LHCN-M2 (cell line): ENCODE measurements at regions not wholly inside any gene's neighbourhood (a gene's known extent, or its start where the extent isn't known, plus 50 kb on each side); places are given as distances from the start of the nearest gene placed in this dataset.

Experiments
- DNase-seq: peaks from one replicate; pipeline ENCODE4 v3.0.0-alpha.2; 2012; ENCODE audit warnings: low read depth

DNA sequence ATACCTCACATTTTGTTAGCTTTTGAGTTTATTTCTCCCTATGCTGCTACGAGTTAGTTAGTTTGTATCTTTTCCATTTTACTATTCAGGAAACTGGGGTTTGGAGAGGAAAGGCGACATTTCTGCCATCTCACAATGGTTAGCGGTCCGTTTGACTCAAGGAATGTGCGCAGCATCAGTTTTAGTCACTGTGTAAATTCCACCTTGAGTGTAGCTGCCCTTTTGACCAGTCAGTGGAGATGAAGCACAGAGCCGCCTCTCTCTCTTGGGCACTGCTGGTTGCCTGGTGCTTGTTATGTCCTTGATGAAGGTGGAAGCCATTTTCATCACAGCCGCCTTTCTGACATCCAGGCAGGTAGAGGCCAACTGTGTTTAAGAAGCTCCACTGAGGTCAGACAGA lies 185.5 kb downstream of the SCP2D1 start:
- DNase-seq: no peak

DNA sequence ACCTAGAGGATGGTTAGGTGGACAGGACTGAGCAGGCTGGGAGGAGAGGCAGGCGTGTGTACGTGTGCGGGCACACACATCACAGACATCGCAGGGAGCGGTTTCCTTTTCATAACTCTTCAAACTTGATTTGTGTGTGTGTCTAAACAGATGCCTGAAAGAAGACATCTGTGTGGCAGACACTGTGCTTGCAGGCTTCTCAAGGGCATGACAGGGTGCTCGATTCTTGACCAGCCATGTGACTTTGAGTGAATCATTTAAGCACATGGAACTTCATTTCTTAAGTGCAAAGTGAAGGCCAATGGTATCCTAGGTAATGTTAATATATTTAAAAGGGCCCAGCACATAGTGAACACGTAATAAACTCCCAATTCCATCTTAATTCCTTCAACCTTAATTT lies 186.5 kb downstream of the SCP2D1 start:
- no peak for DNase-seq

DNA sequence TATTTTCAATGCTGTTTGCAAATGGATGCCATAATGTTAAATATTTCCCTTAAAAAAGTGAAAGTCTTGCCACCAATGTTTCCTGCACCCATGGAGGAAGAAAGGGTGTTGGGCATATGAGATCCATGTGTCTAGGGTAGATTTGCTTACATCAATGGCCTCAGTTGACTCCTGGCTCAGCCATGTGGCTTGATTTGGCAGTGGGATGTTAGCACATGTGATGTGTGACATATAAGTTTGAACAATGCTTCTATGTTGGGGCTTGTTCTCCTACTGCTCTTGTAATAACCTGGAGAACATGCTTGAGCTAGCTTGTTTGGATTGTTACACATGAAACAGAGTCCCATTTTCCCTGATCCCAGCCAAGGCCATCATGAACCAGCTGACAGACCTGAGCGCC lies 187.6 kb downstream of the SCP2D1 start:
- no peak for DNase-seq

DNA sequence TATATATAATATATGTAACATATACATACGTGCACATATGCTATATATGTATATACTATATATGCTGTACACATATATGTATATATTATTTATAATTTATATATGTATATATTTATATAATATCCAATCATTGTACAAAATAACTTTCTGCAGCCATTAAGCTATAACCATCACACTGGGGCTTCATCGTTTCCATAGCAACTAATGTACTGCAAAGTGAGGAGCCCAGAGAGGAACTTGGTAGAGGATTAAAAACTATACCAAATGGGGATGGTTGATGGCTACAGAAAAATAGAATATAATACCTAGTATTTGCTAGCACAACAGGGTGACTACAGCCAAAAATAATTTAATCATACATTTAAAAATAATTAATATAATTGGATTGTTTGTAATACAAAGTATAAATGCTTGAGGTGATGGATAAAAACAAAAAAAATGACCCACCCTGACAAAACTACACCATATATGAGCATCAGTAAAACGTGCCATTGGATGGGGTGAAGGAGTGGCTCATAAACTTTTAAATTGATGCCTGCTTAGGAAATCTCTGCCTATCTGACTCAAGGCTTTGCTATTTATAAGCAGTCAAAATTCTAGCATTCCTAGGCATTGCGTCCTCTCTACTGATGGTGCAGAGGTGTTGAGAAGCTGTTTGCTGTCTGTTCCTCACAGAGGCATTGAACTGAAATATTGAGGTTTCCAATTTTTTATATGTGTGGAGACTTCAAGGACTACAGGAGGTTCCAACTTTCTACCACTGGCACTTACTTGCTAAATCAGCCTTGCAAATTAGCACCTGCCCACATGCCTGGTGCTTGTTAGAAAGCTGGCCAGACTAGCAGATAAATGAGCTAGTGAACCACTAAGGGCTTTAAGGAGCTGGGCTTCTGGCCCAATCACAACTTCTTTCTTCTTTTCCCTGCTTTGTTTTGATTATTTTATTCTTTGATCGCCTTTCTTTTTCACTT lies 190.1 kb downstream of the SCP2D1 start:
- DNase-seq: no peak

DNA sequence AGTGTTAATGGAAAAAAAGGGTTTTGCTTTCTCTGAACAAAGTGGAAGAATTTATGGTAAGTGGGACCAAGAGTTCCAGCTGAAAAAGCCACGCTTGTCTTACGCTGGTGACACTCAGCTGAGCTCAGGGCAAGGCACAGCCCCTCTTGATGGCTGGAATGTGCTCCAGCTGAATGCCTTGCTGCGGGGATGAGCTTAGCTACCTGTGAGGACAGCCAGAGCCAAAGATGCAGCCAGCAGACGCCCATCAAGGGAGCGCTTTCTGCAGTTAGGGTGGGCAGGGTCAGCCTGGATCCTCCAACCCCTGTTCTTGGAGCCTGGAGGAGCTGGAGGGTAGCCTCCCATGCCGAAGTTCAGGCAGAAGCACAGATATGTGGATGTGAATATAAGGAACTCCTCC lies 191.4 kb downstream of the SCP2D1 start:
- no peak for DNase-seq

DNA sequence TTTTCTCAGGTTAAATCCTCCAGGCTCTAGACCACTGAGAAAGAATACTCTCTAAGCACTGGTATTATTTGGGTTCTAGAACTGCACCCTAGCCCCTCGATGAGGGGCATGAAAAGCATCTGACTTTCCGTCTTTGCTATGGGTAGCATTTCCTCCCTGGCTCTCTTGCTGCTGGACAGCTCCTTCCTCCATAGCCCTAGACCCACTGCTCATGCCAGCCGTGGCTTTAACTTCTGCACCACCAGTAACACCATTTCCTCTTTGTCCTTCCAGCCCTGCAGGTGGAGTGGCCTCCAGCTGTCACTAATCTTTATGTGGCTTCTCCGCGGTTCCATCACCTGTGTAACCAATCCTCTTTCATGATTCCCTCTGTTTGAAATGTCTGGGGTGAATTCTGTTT lies 194.9 kb downstream of the SCP2D1 start:
- DNase-seq: no peak

DNA sequence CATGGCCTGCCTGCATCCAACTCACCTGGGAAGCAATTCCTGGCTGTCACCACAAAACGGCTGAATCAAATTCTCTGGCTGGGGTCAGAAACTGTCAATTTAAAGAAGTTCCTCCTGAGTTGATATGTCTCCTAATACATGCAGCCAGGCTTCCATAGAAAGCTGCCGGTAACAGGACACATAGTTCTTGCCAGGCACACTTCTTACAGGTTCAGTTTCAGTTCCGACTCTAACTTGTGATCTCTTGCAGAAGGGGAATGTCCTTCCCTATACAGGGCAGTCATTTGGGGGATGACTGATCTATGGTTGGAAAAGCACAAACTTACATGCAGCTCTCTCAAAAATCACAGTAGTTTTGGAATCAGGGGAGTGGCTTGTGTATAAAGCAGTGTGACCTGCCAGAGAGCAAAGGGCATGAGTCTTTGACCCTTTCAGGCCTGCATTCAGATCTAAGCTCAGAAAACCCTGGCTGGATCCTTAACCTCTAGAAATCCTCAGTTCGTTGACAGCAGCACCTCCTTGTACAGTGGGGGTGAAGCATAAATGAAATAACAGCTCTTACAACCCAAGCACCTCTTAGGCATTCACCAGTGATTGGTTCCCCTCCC lies 195.6 kb downstream of the SCP2D1 start:
- no peak for DNase-seq

DNA sequence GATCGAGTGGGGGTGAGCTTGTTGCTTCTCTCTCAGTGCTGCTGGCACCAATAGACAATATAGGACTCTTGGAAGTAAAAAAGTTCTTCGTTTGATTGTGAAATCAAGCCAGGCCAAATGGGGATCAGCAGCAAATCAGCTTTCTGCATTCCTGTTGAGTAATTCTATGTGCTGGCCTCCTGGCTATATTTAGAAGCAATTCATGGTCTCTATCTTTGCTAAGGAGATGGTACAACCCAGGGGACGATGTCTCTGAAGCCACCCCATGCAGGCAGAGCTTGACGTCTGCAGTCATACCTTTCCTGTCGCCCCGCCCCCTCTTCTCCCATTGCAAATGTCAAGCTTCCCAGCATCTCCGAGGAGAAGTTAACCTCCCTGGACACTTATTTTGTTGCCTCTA lies 199.1 kb downstream of the SCP2D1 start:
- DNase-seq: no peak

DNA sequence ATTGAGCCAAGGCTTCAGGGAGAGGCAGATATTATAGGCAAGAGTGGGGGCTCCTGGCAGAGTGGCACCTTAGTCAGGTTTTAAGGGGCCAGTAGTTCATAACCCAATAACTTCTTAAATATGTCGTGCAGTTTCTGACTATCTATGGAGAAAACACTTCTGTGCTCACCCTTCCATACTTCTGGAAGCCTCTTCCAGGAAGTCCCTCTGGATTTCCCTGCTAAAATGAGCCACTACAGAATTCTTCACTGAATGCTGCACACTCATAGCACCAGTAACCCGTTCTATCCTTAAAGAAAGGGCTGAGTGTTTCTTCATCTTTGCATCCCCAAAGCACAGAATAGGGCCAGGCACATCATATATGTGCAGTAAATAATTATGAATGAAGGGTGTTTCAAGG lies 198.5 kb upstream of the SLC24A3 start:
- DNase-seq: no peak

DNA sequence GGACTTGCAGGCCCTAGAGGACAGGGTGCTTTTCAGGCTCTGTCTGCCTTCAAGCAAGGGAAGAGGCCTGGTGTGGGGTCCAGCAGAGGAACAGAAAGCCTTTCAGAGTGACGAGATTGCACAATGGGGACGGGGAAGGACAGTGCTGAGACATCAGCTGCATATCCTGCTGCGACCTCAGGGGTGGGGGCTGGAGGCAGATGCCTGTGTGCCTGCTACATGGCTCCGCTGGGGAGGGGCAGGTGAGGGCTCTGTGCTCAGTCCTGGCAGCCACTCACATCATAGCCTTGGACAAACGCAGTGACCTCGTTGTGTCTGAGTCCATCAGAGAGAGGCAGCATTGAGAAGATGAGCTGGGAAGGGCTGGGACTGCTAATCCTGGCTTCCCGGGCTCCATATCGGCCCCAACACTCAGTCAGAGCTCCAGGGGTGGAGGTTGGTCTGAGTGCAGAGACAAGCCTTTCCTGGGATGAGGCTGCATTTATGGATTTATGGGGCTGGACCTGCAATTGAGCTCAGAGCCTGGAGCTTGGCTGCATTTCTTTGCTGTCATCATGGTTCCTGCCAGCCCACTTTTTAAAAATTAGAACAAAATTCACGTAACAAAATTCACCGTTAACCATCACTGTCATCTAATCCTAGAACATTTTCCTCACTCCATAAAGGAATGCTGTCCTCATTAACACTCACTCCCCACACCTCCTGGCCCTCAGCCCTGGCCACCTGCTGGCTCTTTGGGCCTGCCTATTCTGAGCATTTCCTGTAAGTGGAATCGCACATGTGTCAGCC lies 196.9 kb upstream of the SLC24A3 start:
- DNase-seq: no peak

DNA sequence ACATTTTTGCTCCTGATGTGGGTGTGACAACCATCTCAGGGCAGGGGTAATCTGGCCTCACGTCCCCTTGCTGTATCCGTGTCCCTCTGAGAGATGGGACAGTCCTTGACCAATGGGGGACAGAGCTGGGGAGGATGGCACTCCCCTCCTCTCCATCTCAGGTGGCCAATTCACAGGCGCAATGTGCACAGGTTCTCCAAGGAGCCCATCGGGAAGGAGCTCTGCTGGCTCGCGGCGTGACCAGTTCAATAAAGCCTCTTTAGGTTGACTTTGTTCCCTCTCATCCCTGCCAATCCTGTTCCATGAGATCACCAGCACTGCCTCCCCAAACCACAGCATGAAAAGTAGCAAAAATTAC lies 196.3 kb upstream of the SLC24A3 start:
- no peak for DNase-seq

DNA sequence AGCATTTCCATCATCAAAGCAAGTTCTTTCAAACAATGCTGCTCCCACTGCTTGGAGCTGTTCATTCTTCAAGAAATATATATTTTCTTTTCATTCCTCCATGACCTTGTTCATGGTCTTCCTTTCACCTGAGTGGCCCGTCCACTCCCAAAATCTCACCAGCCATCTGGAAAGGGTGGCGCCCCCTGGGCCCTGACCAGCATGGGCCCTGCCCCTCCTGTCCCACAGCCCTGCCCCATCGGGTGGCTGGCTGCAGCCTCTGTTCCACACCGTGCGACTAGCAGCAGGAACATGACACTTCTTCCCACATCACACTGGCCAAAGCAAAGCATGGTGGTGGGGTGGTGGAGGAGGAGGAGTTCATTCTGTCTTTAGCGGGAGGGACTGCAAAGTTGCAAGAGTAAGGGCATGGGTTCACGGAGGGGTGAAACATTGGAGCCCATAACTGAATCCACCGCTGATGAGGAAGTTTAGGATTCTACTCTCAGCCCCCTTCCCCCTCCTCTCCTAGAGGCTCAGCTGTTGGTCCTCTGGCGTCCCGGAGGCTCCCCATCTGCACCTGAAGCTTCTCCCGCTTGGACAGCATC lies 195.2 kb upstream of the SLC24A3 start:
- DNase-seq: no peak

DNA sequence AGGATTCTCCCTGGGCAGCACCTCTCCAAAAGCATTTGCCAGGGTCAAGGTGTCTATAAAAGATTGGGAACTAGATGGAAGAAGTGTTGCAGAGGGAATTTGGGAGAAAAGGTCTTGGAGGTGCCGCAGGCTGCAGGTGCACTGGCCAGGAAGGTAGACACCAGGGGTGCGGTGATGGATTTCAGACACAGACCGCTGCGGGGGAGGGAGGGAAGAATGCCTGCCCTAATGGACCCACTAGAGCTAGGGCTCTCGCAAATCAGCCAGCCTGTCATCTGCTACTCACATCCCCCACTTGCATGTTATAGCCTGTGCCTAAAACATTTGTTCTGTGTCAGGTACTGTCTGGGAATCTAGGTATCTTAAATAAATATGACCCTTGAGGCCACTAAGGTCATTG lies 193.6 kb upstream of the SLC24A3 start:
- no peak for DNase-seq

DNA sequence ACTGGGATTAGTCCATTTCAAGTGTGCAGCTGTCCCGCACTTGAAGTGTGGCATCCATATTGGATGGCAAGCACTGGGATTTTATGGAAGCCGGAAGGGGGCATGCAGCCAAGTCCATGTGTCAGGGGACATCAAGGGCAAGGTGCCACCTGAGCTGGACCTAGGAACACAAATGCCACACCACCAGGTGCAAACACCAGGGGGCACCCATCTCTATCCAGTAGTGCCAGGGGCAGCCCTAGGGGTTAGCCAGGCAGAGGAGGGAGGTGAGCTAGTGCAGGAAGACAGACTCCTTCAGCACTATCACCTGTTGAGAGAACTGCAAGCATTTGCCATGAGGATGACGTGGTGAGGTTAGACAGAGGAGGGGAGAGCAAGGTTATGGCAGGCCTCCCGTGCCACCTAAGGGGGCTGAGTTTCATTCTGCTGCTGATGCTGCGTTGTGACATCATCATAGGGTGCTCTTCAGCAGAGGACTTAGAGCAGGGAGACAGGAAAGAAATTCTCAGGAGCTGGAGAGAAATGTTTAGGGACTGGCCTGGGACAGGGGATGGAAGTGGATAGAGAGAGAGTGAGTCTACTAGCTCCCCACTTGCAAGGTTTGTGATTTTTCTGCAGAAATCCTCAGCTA lies 192.6 kb upstream of the SLC24A3 start:
- no peak for DNase-seq

DNA sequence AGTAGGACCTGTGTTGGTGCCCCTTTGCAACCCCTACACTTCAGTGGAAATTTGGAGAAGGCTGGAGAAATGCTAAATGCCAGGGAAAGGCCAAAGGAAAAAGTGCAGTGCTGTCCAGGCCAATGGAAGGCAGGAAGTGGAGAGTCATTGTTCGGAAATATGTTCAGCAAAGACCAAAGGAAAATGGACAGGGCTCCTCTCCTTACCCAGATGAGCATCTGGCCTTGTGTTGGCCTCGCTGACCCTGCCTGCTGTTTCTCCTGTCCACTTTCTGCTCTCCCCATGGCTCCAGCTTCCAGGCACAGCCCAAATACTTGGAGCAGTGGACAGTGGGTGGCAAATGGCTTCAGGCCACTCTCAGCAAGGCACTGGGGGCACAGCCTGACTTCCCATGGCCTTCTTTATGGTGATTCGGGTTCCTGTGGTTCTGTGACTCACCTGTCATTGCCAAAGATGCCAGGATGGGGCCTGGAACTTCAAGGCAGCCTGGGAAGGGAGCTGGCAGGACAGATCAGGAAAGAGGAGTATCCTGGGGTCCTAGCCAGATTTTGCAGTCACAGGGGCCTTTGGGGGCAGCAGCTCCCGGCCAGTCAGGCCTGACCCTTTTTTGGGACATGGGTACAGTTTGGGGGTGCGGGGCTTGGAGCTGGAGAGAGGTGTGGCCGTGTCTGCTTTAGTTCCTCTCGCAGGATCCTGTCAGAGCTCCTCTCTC lies 190.9 kb upstream of the SLC24A3 start:
- no peak for DNase-seq

DNA sequence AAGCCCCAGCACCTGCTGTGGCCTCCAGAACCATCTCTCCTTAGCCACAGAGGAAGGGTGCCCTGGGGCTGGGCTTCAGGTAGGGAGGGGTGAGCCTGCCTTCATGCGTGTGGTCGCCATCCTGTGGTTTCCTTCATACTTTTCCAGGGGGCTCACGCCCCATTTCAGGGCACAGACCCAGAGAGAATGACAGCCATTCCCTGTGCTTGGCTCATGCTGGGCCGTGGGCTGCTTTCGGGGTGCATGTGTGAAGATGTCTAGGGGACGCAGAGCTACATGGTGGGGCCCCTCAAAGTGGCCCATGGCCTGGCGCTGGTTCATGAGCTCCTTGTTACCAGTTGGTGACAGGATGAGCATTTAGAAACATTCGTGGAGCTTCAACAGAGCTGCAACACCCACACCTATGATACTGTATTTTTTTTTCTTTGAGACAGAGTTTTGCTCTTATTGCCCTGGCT lies 190.3 kb upstream of the SLC24A3 start:
- DNase-seq: no peak

DNA sequence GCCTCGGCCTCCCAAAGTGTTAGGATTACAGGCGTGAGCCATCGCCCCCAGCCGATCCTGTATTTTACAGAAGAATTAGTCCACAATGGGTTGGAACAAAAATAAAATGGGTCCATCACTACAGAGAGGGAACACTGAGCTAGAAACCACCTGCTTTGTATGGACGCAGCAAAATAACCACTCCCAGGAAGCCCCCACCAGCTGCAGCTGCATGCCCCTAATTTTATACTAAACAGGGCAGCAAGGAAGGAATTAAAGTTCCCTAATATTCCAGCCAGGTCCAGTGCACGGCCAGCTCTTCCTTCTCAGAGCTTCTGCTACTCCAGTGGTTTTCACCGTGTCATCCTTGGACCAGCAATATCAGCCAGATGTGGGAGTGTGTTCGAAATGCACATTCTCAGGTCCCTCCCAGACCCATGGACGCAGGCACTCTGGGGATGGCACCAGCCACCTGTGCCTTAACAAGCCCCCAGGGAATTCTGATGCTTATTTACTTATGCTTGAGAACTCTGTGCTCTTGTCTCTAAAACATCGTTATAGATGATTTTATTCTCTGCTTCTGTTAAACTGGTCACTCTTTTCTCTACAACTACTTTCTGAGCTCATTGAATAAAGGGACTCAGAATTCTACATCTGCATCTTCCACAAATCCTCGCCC lies 189.5 kb upstream of the SLC24A3 start:
- DNase-seq: no peak

DNA sequence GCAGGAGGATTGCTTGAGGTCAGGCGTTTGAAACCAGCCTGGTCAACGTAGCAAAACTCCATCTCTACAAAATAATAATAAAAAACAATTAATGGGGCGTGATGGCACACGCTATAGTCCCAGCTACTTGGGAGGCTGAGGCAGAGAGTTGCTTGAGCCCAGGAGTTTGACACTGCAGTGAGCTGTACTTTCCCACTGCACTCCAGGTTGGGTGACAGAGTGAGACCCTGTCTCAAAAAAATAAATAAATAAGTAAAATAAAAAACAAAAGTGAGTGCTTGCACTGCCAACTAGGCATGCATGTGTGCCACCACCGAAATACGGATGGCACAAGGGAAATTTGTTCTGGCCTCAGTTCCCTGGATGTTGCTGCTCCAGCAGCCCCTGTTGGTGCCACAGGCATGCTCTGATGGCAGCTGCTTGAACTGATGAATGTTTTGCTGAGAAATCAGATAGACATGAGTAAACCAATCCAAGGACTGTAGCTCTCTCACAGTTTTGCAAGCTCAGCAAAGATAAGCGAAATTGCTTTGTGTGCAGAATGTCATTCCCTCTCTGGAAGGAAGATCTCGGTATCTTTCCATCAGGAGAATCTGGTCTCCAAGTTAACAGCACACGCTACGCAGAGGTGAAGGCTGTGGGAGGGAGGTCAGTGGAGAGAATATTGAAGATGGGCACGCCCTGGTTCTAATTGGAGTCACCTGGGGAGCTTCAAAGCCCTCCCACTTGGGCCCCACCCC lies 188.0 kb upstream of the SLC24A3 start:
- DNase-seq: no peak

DNA sequence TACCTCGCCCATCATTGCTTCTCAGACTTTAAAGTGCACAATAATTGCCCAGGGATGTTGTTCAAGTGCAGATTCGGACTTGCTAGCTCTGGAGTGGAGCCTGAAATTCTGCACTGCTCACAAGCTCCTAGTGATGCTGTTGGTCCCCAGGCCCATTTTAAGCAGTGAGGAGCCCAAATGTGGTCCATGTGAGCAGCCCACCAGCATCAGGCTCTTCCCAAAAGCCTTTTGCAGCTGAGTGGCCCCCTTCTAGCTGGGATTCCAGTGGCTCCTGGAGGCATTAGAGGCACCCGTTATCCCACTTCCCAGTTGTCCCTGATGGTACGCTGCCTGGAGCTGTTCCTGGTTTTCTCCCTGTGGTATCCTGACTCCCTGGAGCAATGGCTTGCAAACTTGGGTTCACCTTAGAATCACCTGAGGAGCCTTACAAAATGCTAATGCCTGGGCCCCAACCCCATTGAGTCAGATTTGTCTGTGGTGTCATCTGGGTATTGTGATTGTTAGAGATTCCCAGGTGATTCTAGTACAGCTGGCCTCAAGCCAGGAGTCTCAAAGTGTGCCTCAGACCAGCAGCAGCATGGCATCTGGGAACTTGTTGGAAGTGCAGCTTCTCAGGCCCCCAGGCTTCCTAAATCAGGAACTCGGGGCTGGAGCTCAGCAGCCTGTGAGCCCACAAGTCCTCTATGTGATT lies 186.9 kb upstream of the SLC24A3 start:
- DNase-seq: no peak
